Activated CD8-positive, alpha-beta T cell treated with anti-CD3 and anti-CD28 coated beads, Interleukin-2, amount 10 ng/mL, durations not matched to agents 7 days and 5 days (primary cell): ENCODE measurements at regions not wholly inside any gene's neighbourhood (a gene's known extent, or its start where the extent isn't known, plus 50 kb on each side); places are given as distances from the start of the nearest gene placed in this dataset.
A peak's percentile ranks its signal among the peaks of the same experiment; 100 is the strongest.

Experiments used
- ATAC-seq: fragments of 150-1000 bp; cut with Tn5 transposase; one replicate; pipeline ENCODE4 v1.10.0; 2021; ENCODE audit warnings: moderate library complexity
- CTCF ChIA-PET: fragments of 350-600 bp; sonication (Branson Sonifier 250); formaldehyde crosslinking; loops from one replicate; lab custom pipeline; 2021; ENCODE audit warnings: antibody characterized with exemption; lab: Charles Lee
- POLR2A ChIA-PET: fragments of 350-600 bp; sonication (Branson Sonifier 250); formaldehyde crosslinking; loops from one replicate; lab custom pipeline; 2021; ENCODE audit warnings: antibody characterized with exemption; lab: Charles Lee
- DNase-seq: peaks from one replicate; pipeline ENCODE4 v3.0.0-alpha.2; 2020
- H3K27ac Mint-ChIP-seq: one replicate; pipeline ENCODE4 v1.8.0; 2021; ENCODE audit warnings: mild to moderate bottlenecking, mixed read lengths
- H3K27me3 Mint-ChIP-seq: one replicate; pipeline ENCODE4 v1.8.0; 2021; ENCODE audit warnings: low read depth, mixed read lengths
- H3K36me3 Mint-ChIP-seq: one replicate; pipeline ENCODE4 v1.8.0; 2021; ENCODE audit warnings: low read depth, mixed read lengths
- H3K4me1 Mint-ChIP-seq: one replicate; pipeline ENCODE4 v1.8.0; 2021; ENCODE audit warnings: low read depth, mixed read lengths
- H3K4me3 Mint-ChIP-seq: one replicate; pipeline ENCODE4 v1.8.0; 2021; ENCODE audit warnings: mild to moderate bottlenecking, mixed read lengths
- H3K9me3 Mint-ChIP-seq: one replicate; pipeline ENCODE4 v1.8.0; 2022; ENCODE audit warnings: mixed read lengths; ENCODE audit not compliant: insufficient read depth

DNA sequence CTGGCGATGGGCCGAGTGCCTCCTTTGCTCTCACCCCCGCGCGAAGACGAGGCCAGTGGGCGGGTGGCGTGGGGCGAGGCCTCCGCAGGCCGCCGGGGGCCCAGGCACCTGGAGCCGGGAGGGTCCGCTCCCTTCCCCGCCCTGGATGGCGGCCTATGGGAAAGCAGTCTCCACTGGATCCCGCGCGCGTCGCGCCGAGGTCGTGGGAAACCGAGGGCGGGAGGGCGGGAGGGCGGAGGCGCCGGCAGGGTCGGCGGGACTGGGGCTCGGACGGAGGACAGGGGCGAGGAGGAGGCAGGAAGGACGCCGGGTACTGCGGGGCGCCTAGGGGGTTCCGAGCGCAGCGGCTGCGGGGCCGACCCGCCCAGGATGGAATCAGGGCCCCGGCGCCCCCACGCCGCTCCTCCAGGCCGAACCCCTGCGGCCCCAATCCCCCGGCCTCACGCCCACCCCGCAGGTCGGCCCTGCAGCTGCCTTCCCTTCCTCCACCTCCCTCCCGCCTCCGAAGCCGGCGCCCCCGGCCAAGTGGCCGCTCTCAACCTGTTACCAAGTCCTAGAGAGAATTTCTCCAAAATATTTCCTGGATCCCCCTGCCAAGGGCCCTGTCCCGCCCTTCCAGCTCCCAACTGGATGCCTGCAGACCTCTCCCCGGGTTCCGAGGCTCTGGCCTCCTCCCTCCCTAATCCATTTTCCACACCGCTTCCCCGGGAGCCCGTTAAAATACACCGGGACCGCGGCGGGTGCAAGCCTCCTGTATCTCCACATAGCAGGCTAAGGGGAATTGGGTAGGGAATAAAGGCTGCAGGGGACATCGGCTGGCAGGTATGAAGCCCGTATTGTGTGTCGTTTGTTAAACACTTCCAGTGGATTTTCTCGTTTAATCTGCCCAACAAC, 146.3 kb downstream of the ERCC6L2 start:
- Mint-ChIP-seq H3K9me3 (no peaks in the 10 kb centered on the region), H3K4me1 (peaks cover 81% of the 10 kb centered on the region), H3K27me3 (peaks cover 4% of the 10 kb centered on the region), H3K27ac (peak overlapping the region; percentile 93), H3K36me3 (peaks cover 23% of the 10 kb centered on the region), H3K4me3 (peak overlapping the region; percentile 87)
- ATAC-seq (peak; percentile 23), DNase-seq (peak; percentile 40)
- CTCF ChIA-PET: no interaction called here
- POLR2A ChIA-PET: interaction anchor here (2.1 to 3.3 kb wide), 3 partner anchors 11 to 146 kb away, joined by 4 to 24 read pairs (median 13); partner anchors contain the start of gene ERCC6L2

- peak overlapping the region; percentile 82 for H3K4me3 Mint-ChIP-seq
- ATAC-seq (peak; percentile 42), DNase-seq (peak; percentile 67)
- POLR2A ChIA-PET: interaction anchor here (1.0 to 3.3 kb wide), 6 partner anchors 10 to 145 kb away, joined by 3 to 24 read pairs (median 6); partner anchors contain the start of gene ERCC6L2
- peak overlapping the region; percentile 93 for H3K27ac Mint-ChIP-seq
- CTCF ChIA-PET: no interaction called here
- no peaks in the 10 kb centered on the region for H3K27me3 Mint-ChIP-seq
- peaks cover 84% of the 10 kb centered on the region for H3K4me1 Mint-ChIP-seq
- H3K36me3 Mint-ChIP-seq: peaks cover 27% of the 10 kb centered on the region
- H3K9me3 Mint-ChIP-seq: no peaks in the 10 kb centered on the region
Observed at GRCh38 chr9:96020792-96021550, 145.5 kb downstream of the ERCC6L2 start.

GRCh38 chr9:96020300-96020791, 144.9 kb downstream of the ERCC6L2 start:
- no peaks in the 10 kb centered on the region for H3K27me3 Mint-ChIP-seq
- POLR2A ChIA-PET: interaction anchor here (1.0 to 3.3 kb wide), 6 partner anchors 10 to 145 kb away, joined by 3 to 24 read pairs (median 6); partner anchors contain the start of gene ERCC6L2
- ATAC-seq (no peak), DNase-seq (no peak)
- H3K4me1 Mint-ChIP-seq: peaks cover 83% of the 10 kb centered on the region
- H3K9me3 Mint-ChIP-seq: no peaks in the 10 kb centered on the region
- peaks cover 30% of the 10 kb centered on the region for H3K36me3 Mint-ChIP-seq
- CTCF ChIA-PET: no interaction called here
- peak overlapping the region; percentile 82 for H3K4me3 Mint-ChIP-seq
- peak overlapping the region; percentile 88 for H3K27ac Mint-ChIP-seq
